T-helper 1 cell (primary cell): ENCODE measurements at regions not wholly inside any gene's neighbourhood (a gene's known extent, or its start where the extent isn't known, plus 50 kb on each side); places are given as distances from the start of the nearest gene placed in this dataset.

Experiments
- DNase-seq, 5 donors: peaks; one replicate each; pipeline ENCODE4 v3.0.0-alpha.2; 2012 to 2020

- DNase-seq, result no peak
These were observed 179.3 kb downstream of the OMA1 start for GRCh38 chr1:58367217-58367616.

DNA sequence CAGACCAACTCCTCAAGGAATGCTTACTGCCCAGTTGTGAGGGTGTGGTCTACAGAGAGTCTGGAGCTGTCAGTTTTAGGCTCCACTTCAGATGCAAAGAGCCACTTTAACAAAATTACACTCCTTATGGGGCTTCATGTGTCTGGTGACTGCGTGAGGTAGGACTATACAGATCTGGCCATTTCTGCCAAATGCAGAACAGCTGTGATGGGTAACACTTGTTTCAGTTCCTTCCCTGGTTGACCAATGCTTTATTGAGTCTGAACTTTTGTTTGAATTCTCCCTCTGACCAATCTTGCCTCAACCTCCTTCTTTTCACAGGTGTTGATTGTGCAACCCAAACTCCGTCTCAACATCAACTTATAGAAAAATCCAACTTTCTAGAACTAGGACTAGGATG lies 181.2 kb downstream of the OMA1 start:
- no peak for DNase-seq

- no peak for DNase-seq
These were observed 182.9 kb downstream of the OMA1 start for GRCh38 chr1:58363585-58363984.

- DNase-seq, result no peak
These were observed 185.4 kb downstream of the OMA1 start for GRCh38 chr1:58361134-58361533.

- DNase-seq, result no peak
These were observed 188.2 kb downstream of the OMA1 start for GRCh38 chr1:58358346-58358745.

DNA sequence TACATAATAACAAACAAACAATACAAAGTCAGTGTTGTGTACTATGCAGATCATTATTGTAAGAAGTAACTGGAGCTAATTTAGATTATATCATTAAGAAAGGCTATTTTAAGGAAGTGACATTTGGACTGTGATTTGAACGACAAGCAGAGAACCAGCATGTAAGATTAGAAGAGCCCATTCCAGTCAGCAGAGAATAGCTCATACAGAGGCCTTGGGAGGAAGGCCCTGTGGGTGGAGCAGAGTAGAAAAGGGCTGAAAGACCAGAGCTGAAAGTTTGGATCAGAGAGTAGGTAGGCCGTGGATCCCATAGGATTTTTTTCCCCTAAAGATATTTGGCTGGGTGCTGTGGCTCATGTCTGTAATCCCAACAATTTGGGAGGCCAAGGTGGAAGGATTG lies 190.1 kb downstream of the OMA1 start:
- DNase-seq, result no peak

GRCh38 chr1:58353168-58353567 lies 193.4 kb downstream of the OMA1 start:
- no peak for DNase-seq

GRCh38 chr1:58352476-58353092 lies 193.9 kb downstream of the OMA1 start:
- DNase-seq, result no peak

DNA sequence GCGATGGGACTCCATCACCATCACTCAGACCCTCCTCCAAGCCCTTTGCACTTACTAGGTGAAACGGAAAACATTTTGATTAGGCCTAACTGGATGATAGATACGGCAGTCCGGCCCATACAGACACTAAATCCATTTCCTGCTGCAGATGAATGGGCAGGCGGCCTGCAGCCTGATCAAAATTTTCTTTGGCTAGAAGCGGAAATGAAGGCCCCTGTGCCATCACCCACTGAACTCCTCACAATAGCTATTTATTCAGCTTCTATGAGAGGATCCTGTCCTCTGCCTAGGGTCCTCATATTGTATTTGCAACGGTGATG lies 200.5 kb downstream of the OMA1 start:
- no peak for DNase-seq

DNA sequence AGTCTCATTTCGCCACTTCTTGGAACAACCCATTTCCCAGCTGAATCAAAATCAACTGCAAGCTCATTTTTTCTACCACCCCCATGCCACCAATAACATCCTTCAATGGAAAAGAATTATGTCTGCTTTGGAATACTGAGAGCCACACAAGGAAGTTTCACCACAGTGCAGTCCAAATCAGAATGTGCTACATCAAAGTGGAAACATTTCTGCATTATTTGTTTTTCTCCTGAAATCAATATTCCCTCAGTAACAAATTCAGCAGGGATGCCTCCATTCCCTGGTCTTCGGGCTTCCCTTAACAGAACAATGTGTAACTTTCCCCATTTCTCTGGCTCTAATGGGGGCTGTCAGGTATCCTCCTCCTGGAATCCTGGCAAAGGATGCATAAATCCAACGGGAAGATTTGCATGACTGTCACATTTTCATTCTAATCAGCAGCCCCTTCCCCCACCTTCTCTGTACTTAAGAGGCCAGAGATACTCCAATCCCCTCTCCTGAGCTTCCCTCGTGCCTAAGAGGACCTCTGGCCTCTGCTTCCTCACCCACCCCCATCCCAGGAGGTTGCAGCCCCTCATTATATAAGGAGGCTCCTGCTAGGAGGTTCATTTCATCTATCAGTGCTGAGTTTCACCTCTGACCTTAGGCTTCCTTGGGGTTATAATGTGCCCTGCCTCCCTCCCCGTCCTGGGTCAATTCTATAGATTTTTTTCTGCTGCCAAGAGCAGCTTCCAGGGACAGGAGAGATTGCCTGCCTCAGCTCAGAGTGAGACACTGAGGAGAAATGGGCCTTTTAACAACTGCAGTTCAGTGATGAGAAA lies 201.1 kb downstream of the OMA1 start:
- DNase-seq, result no peak

GRCh38 chr1:58340185-58340584 lies 206.3 kb downstream of the OMA1 start:
- DNase-seq, result no peak

GRCh38 chr1:58338081-58338480 lies 208.4 kb downstream of the OMA1 start:
- no peak for DNase-seq

GRCh38 chr1:58333511-58333910 lies 213.0 kb downstream of the OMA1 start:
- no peak for DNase-seq

- no peak for DNase-seq
These were observed 215.4 kb downstream of the OMA1 start for GRCh38 chr1:58331156-58331555.

DNA sequence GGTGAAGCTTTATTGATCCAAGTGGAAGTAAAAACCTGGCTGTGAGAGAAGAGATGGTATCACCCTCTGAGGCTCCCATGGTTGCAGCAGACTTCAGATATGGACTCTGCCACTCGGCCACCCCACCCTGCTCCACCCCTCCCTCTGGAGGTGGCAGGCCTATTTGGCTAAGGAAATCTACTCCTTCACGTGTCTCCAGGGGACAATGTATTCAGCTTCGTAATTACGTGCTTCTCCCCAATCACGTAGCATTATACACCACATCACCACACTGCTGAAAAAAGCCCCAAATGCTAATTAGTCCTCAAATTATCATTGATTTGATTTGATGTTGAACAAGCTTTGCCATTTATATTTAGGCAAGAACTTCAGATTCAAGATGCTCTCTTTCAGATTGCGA lies 220.7 kb downstream of the OMA1 start:
- no peak for DNase-seq

DNA sequence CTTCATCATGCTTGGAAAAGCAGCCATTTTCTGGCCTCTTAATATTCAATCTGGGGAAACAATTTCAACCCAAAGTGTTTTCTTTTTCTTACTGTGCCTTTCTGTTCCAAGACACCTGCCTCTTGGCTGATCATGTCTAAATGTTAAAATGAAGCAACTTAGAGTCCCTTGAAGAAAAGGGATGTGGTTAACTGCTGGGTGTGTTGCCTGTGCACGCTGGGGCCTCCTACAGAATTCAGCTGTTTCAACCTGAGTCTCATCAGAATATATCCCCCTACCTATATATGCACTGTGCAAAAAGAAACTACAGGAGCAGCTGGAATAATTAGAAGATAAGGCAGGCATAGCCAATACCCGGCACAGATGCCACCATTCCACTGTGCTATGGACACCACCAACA lies 222.0 kb downstream of the OMA1 start:
- DNase-seq, result peak in 1 of 5 donors; percentile 2

DNA sequence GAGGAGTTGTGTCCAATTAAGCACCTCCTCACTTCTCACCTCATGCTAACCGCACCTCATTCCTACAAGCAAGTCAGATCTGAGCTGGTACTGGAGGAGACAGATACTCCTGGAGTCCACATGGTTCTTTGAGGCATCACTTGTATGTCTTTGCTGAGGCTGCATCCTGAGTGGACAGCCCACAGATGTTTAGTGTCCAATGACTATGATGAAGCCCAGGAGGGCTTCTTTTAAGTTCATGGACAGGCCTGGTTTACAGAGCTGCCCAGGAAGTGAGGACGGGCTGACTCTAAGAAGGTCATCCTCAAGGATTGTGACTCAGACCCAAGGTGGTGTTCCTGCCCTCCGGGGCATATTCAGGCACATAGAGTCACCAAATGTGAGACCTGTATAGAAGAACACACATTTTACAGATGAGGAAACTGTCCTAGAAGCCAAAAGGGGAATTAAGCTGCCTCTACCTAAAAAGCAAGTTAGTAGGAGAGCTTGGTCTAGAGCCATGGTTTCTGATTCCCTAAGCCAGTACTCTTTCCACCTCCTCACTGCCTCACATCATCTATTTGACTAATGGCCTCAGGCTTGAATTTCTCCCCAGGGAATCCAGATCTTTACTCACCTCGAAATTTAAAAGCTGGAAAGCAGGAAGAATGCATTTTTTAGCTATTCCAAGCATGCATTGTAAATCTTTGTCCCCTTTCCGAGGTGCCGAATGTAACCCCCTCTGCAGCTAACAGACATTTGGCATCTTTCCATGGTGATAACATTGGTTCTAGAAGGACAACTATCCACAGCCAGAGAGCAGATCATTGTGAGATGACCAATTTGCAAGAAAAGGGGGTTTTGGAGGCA lies 228.1 kb downstream of the OMA1 start:
- no peak for DNase-seq

- DNase-seq, result no peak
These were observed 228.8 kb downstream of the OMA1 start for GRCh38 chr1:58317694-58318093.

GRCh38 chr1:58317086-58317485 lies 229.4 kb downstream of the OMA1 start:
- DNase-seq, result no peak

GRCh38 chr1:58316141-58316540 lies 230.4 kb downstream of the OMA1 start:
- DNase-seq, result no peak

GRCh38 chr1:58312971-58313563 lies 233.5 kb downstream of the OMA1 start:
- no peak for DNase-seq

- no peak for DNase-seq
These were observed 234.1 kb downstream of the OMA1 start for GRCh38 chr1:58312461-58312860.

GRCh38 chr1:58310881-58311280 lies 235.6 kb downstream of the OMA1 start:
- DNase-seq, result no peak
